ENCODE measurements at regions not wholly inside any gene's neighbourhood (a gene's known extent, or its start where the extent isn't known, plus 50 kb on each side); places are given as distances from the start of the nearest gene placed in this dataset.

DNA sequence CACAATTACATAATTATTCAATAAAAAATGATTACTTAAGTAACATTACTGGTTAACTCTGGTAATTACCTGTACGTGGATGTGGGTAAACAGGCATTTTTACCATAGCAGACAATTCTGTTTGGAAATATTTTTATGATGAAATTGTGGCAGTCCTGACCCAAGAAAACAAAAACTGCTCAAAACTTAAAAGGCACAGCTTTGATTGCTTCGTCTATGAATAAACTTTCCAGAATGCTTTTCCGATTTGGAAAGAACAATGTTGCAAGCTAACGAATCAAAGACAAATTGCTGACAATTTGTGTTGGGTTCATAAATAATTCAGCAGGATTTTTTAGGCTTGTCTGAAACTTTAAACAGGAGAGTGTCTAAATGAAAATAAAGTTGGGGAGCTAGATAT, 150.6 kb upstream of the GYPA start:
- TF ChIP-seq TAF1 (IDR thresholded peaks at IDR 0.05; ENCODE audit: low read depth, low read length) = no peak
- no peak for TF ChIP-seq POLR2AphosphoS5 (IDR thresholded peaks at IDR 0.05; ENCODE audit: low read depth, low read length)
- no peak for TF ChIP-seq POLR2A (IDR thresholded peaks at IDR 0.05; ENCODE audit: low read depth, low read length)
